ENCODE measurements at regions not wholly inside any gene's neighbourhood (a gene's known extent, or its start where the extent isn't known, plus 50 kb on each side); places are given as distances from the start of the nearest gene placed in this dataset.
"Not testable (repeated sequence)": the region's sequence is repeated elsewhere in the genome, so short reads cannot be mapped to it uniquely, and the experiment has no call there.

DNA sequence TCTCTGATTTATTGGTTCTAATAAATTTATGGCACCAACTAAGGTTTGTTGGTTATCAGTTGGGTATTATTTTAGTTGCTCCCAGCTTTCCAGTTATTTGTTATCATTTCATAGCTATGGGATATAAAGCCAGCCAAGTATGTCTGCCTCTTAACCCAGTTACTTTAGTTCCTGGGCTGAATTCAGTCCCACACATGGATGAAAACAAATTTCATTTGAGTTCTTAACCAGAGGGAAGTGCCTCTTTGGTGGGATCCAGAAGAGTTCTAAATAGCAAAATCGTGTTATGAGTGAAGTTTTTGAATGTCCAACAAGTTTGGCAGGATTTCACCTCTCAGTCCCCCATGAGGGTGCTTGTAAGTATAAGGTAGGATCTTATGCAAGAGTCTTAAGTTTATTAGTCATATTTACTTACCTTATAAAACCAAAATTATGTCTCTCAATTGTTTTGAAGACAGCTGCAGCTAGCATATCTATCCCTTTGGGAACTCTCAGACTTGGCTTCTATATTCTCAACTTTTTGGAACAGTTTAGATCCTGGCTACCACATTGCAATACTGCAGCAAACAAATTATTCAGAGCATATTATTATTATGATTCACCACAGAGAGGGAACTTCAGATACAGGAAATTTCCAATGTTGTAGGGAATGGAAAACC, 683.6 kb downstream of the BCKDHB start:
- Mint-ChIP-seq H3K9me3 (ENCODE audit: low read depth) (no peaks in the 10 kb centered on the region), H3K36me3 (ENCODE audit: insufficient read depth) (no peaks in the 10 kb centered on the region), H3K4me1 (ENCODE audit: low read depth) (no peaks in the 10 kb centered on the region), H3K4me3 (ENCODE audit: low read depth) (no peak overlapping the region), H3K27me3 (no peaks in the 10 kb centered on the region), H3K27ac (no peak overlapping the region)
- DNase-seq (ENCODE audit: low spot score, unreplicated experiment), result no peak
- TF ChIP-seq, protein P1, sequence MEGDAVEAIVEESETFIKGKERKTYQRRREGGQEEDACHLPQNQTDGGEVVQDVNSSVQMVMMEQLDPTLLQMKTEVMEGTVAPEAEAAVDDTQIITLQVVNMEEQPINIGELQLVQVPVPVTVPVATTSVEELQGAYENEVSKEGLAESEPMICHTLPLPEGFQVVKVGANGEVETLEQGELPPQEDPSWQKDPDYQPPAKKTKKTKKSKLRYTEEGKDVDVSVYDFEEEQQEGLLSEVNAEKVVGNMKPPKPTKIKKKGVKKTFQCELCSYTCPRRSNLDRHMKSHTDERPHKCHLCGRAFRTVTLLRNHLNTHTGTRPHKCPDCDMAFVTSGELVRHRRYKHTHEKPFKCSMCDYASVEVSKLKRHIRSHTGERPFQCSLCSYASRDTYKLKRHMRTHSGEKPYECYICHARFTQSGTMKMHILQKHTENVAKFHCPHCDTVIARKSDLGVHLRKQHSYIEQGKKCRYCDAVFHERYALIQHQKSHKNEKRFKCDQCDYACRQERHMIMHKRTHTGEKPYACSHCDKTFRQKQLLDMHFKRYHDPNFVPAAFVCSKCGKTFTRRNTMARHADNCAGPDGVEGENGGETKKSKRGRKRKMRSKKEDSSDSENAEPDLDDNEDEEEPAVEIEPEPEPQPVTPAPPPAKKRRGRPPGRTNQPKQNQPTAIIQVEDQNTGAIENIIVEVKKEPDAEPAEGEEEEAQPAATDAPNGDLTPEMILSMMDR (IDR thresholded peaks at IDR 0.05; ENCODE audit: unreplicated experiment), result no peak

DNA sequence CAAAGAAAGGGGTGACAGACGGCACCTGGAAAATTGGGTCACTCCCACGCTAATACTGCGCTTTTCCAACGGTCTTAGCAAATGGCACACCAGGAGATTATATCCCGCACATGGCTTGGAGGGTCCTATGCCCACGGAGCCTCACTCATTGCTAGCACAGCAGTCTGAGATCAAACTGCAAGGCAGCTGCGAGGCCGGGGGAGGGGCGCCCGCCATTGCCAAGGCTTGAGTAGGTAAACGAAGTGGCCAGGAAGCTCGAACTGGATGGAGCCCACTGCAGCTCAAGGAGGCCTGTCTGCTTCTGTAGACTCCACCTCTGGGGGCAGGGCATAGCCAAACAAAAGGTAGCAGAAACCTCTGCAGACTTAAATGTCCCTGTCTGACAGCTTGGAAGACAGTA, 676.8 kb downstream of the BCKDHB start:
- H3K27me3 Mint-ChIP-seq; DNase-seq (ENCODE audit: low spot score, unreplicated experiment); H3K4me1 Mint-ChIP-seq (ENCODE audit: low read depth): not testable (repeated sequence)

DNA sequence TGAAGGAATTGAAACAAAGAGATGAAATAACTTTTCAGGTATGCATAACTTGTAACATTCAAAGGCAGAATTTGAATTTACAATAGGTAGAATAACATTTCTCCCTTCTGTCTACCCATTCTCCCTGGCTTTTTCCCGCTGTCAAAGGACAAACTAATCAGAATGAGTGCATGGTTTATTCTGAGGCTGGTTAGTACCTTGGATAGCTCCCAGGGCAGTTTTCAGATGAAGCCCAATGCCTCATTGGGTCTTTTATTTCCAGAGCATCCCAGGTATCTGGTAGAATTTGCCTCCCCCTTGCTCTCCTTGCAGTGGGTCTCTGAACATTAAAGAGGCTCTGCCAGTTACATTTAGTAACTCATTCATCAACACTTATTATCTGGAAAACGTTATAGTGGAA, 665.5 kb downstream of the BCKDHB start:
- Mint-ChIP-seq H3K9me3 (ENCODE audit: low read depth) (no peaks in the 10 kb centered on the region), H3K36me3 (ENCODE audit: insufficient read depth) (no peaks in the 10 kb centered on the region), H3K4me1 (ENCODE audit: low read depth) (no peaks in the 10 kb centered on the region), H3K4me3 (ENCODE audit: low read depth) (no peak overlapping the region), H3K27me3 (no peaks in the 10 kb centered on the region), H3K27ac (no peak overlapping the region)
- DNase-seq (ENCODE audit: low spot score, unreplicated experiment), result peak; percentile 31
- TF ChIP-seq, protein P1 (IDR thresholded peaks at IDR 0.05; ENCODE audit: unreplicated experiment), result no peak

More for the DNA sequence above, 676.8 kb downstream of the BCKDHB start:
- not testable (repeated sequence) for H3K27ac Mint-ChIP-seq; H3K9me3 Mint-ChIP-seq (ENCODE audit: low read depth); H3K36me3 Mint-ChIP-seq (ENCODE audit: insufficient read depth); H3K4me3 Mint-ChIP-seq (ENCODE audit: low read depth)

DNA sequence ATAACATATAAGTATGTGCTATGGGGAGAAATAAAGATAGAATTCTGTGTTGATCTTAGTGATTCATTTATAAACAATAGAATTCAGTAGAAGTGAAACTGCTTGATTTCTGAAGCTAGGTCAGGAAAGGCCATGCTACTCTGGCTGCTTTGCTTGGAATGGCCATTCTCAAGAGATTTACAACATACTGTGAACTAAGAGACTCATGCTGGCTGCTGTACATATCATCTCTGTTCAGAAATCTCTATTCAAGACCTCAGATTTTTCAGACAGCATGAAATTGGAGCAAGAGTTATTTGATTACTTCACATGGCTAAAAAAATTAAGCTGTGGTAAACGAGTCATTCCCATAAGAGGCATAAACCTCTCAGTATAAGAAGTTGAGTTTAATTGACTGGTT, 662.6 kb downstream of the BCKDHB start:
- Mint-ChIP-seq H3K36me3 (ENCODE audit: insufficient read depth) (no peaks in the 10 kb centered on the region), H3K9me3 (ENCODE audit: low read depth) (no peaks in the 10 kb centered on the region), H3K27ac (no peak overlapping the region), H3K27me3 (no peaks in the 10 kb centered on the region), H3K4me1 (ENCODE audit: low read depth) (no peaks in the 10 kb centered on the region), H3K4me3 (ENCODE audit: low read depth) (no peak overlapping the region)
- TF ChIP-seq, protein P1 (IDR thresholded peaks at IDR 0.05; ENCODE audit: unreplicated experiment), result no peak
- no peak for DNase-seq (ENCODE audit: low spot score, unreplicated experiment)

DNA sequence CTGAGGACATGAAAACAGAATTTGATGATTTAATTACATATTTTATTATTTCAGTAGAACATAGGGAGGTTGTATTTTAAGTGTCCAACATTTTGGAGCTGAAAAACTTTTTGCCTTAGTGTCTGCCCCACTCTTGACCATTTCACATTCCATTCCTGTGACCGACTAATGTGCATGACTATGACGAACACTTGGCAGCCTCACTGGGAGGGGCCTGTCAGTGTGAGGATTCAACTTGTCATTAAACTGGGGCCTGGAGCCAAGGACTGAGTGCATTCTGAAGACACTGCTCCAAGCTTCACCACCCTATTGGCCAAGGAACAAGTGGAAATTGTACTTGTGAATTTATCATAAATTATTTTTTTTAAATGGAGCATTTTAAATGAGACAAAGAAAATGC, 661.3 kb downstream of the BCKDHB start:
- no peak for DNase-seq (ENCODE audit: low spot score, unreplicated experiment)
- Mint-ChIP-seq H3K4me1 (ENCODE audit: low read depth) (no peaks in the 10 kb centered on the region), H3K27ac (no peak overlapping the region), H3K9me3 (ENCODE audit: low read depth) (no peaks in the 10 kb centered on the region), H3K4me3 (ENCODE audit: low read depth) (no peak overlapping the region), H3K36me3 (ENCODE audit: insufficient read depth) (no peaks in the 10 kb centered on the region), H3K27me3 (no peaks in the 10 kb centered on the region)
- TF ChIP-seq, protein P1 (IDR thresholded peaks at IDR 0.05; ENCODE audit: unreplicated experiment), result no peak

DNA sequence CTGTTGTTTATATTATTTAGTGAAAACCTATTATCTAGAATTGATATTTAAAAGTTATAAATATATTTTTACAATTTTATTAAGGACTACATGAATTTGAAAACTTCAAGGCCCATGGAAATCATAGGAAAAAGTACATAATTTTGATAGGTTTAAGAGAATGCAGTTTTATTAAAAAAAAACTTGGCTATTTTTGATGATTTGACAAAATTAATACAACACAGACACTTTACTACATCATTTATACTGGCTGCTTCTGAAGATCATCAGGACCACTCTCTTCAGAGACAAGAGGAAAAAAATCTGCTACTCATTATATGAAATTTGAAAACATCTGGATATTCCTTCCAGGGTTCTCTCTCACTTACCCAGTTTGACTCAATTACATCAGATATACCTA, 637.7 kb downstream of the BCKDHB start:
- Mint-ChIP-seq H3K4me3 (ENCODE audit: low read depth) (no peak overlapping the region), H3K36me3 (ENCODE audit: insufficient read depth) (peaks cover 2% of the 10 kb centered on the region), H3K9me3 (ENCODE audit: low read depth) (peaks cover 3% of the 10 kb centered on the region), H3K27me3 (no peaks in the 10 kb centered on the region), H3K4me1 (ENCODE audit: low read depth) (no peaks in the 10 kb centered on the region), H3K27ac (no peak overlapping the region)
- DNase-seq (ENCODE audit: low spot score, unreplicated experiment), result no peak
- TF ChIP-seq, protein P1 (IDR thresholded peaks at IDR 0.05; ENCODE audit: unreplicated experiment), result no peak
